ENCODE measurements at regions not wholly inside any gene's neighbourhood (a gene's known extent, or its start where the extent isn't known, plus 50 kb on each side); places are given as distances from the start of the nearest gene placed in this dataset.

DNA sequence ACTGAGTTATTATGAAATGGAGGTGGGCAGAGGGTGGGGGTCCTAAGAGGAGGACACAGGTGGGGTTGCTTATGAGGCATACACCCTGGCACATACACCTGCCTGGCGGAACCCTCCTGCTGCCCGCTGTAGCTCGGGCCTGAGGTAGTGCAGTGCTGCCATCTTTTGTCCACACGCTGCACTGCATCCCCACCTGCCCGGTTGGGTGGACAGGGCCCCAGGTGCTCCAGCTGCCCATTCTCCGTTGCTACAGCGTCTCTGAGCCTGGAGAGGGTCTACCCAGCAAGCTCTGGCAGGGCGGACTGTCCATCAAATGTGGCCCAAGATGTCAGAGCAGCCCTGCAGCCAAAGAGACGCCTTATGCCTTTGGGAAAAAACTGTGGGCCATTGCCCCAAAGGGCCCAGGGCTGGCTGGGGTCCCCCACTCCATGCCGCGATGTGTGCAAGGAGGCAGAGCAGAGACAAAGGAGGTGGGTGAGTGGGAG, 131.2 kb downstream of the BUD13 start:
- Mint-ChIP-seq H3K27ac (ENCODE audit: unreplicated experiment) (no peak overlapping the region), H3K4me3 (ENCODE audit: unreplicated experiment) (no peak overlapping the region), H3K27me3 (ENCODE audit: unreplicated experiment) (no peaks in the 10 kb centered on the region), H3K9me3 (ENCODE audit: unreplicated experiment) (no peaks in the 10 kb centered on the region), H3K36me3 (ENCODE audit: unreplicated experiment) (no peaks in the 10 kb centered on the region), H3K4me1 (ENCODE audit: unreplicated experiment) (no peaks in the 10 kb centered on the region)
- no peak for DNase-seq (ENCODE audit: extremely low spot score, unreplicated experiment)
- TF ChIP-seq, protein P1, sequence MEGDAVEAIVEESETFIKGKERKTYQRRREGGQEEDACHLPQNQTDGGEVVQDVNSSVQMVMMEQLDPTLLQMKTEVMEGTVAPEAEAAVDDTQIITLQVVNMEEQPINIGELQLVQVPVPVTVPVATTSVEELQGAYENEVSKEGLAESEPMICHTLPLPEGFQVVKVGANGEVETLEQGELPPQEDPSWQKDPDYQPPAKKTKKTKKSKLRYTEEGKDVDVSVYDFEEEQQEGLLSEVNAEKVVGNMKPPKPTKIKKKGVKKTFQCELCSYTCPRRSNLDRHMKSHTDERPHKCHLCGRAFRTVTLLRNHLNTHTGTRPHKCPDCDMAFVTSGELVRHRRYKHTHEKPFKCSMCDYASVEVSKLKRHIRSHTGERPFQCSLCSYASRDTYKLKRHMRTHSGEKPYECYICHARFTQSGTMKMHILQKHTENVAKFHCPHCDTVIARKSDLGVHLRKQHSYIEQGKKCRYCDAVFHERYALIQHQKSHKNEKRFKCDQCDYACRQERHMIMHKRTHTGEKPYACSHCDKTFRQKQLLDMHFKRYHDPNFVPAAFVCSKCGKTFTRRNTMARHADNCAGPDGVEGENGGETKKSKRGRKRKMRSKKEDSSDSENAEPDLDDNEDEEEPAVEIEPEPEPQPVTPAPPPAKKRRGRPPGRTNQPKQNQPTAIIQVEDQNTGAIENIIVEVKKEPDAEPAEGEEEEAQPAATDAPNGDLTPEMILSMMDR (IDR thresholded peaks at IDR 0.05) = peak; percentile 51

DNA sequence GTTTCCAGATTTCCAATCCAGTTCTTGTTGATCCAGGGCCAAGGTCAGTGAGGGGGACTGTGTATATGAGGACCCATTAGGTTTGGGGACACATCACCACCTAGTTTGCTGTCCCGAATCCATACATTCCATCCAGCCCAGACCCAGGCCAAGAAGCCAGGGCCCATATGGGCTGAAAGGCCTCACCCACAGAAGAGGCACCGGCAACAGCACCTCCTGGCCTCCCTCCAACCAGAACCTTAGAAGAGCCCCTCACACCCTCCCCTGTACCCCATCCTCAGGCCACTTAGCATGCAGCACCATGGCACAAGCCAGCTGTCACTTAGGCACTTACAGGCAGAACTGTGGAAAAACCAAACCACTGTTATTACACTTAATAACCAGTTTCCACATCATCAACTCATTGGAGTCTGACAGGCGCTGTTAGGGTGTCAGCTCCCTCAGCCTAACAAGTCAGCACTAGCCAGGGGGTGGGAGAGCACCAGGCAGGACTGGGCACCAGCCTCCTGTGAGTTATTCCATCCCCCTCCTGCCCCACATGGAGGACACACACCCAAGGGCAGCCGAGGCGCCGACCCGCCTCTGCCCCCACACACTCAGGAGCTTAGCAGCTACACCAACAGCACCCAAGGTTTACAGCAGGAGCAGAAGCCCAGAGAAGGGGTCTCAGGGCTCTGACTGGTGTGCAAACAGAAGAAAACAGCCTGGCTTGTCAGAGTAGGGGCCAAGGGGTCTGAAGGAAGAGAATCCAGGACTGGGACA, 132.0 kb downstream of the BUD13 start:
- Mint-ChIP-seq H3K9me3 (ENCODE audit: unreplicated experiment) (no peaks in the 10 kb centered on the region), H3K4me3 (ENCODE audit: unreplicated experiment) (no peak overlapping the region), H3K27ac (ENCODE audit: unreplicated experiment) (no peak overlapping the region), H3K4me1 (ENCODE audit: unreplicated experiment) (no peaks in the 10 kb centered on the region), H3K36me3 (ENCODE audit: unreplicated experiment) (no peaks in the 10 kb centered on the region), H3K27me3 (ENCODE audit: unreplicated experiment) (no peaks in the 10 kb centered on the region)
- TF ChIP-seq, protein P1 (IDR thresholded peaks at IDR 0.05) = no peak
- no peak for DNase-seq (ENCODE audit: extremely low spot score, unreplicated experiment)

DNA sequence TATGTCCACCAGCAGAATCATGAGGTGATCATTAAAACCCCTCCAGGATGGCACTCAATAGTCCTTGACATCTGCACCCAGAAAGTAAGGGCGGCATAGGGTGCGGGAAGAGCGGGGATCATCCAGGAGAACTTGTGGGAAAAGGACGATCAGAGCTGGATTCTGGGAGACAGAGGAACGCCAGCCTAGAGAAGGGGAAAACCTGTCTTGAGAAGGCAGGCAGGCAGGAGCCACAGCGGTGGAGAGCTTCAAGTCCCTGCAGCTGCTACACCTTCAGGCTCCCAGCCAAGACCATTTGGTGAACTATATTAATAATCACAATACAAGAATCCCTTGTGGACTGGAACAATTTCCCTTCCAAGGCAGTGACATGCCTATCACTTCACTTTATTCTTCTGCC, 134.3 kb downstream of the BUD13 start:
- Mint-ChIP-seq H3K36me3 (ENCODE audit: unreplicated experiment) (no peaks in the 10 kb centered on the region), H3K4me3 (ENCODE audit: unreplicated experiment) (no peak overlapping the region), H3K9me3 (ENCODE audit: unreplicated experiment) (no peaks in the 10 kb centered on the region), H3K27ac (ENCODE audit: unreplicated experiment) (no peak overlapping the region), H3K27me3 (ENCODE audit: unreplicated experiment) (no peaks in the 10 kb centered on the region), H3K4me1 (ENCODE audit: unreplicated experiment) (no peaks in the 10 kb centered on the region)
- no peak for DNase-seq (ENCODE audit: extremely low spot score, unreplicated experiment)
- TF ChIP-seq, protein P1 (IDR thresholded peaks at IDR 0.05) = no peak

DNA sequence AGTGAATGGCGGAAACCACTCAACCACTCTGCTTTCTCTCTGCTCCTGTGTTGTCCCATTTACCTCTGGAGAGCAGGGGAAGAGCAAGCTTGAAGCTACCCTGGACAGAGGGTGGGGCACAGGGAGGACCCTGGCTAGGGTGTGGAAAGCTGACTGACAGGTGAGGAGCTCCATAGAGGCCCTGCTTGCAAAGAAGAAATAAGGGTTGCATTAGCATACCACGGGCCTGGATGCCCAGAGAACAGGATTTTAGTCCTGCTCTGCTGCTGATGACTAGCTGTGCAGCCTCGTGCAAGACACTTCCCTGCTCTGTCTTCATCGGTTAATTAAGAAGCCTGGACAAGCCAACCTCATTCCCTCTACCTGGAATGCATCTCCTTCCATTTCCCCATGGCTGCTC, 135.0 kb downstream of the BUD13 start:
- Mint-ChIP-seq H3K4me3 (ENCODE audit: unreplicated experiment) (no peak overlapping the region), H3K27me3 (ENCODE audit: unreplicated experiment) (no peaks in the 10 kb centered on the region), H3K9me3 (ENCODE audit: unreplicated experiment) (no peaks in the 10 kb centered on the region), H3K36me3 (ENCODE audit: unreplicated experiment) (no peaks in the 10 kb centered on the region), H3K27ac (ENCODE audit: unreplicated experiment) (no peak overlapping the region), H3K4me1 (ENCODE audit: unreplicated experiment) (no peaks in the 10 kb centered on the region)
- TF ChIP-seq, protein P1 (IDR thresholded peaks at IDR 0.05) = no peak
- no peak for DNase-seq (ENCODE audit: extremely low spot score, unreplicated experiment)

DNA sequence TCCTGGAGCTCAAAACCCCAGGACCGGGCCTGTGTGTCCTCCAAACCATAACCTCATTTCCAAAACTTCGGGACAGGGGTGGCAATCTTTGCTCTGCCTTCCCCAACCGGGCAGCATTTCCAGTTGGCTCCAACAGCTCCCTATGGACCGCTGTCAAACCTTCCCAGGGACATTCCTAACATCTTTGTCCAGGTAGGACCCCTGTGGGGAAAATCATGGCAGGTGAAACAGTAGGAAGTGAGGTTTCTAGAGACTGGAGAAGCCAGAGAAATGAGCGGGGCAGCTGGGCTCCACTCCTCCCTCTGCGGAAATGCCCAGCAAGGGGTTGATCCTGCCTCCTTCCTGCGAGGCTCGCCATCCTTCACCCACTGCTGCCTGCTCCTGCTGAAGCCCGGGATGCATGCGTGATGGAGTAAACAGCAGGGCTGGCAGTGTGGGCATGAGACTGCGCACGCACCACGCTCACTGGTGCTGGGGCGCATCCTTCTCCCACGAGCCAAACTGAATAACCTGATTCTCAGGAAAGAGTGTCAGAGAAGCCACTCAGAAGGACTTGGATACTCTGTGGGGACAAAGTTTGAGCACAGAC, 136.4 kb downstream of the BUD13 start:
- TF ChIP-seq, protein P1 (IDR thresholded peaks at IDR 0.05) = no peak
- H3K4me3 Mint-ChIP-seq (ENCODE audit: unreplicated experiment) = no peak overlapping the region
- H3K36me3 Mint-ChIP-seq (ENCODE audit: unreplicated experiment) = no peaks in the 10 kb centered on the region
- peak; percentile 56 for DNase-seq (ENCODE audit: extremely low spot score, unreplicated experiment)
- no peak overlapping the region for H3K27ac Mint-ChIP-seq (ENCODE audit: unreplicated experiment)
- no peaks in the 10 kb centered on the region for H3K27me3 Mint-ChIP-seq (ENCODE audit: unreplicated experiment)
- H3K9me3 Mint-ChIP-seq (ENCODE audit: unreplicated experiment) = no peaks in the 10 kb centered on the region
- no peaks in the 10 kb centered on the region for H3K4me1 Mint-ChIP-seq (ENCODE audit: unreplicated experiment)
